ENCODE measurements at regions not wholly inside any gene's neighbourhood (a gene's known extent, or its start where the extent isn't known, plus 50 kb on each side); places are given as distances from the start of the nearest gene placed in this dataset.

Small RNA genes in the stretch of these regions (small RNA-seq; reads per million reads assigned to genes)
- 0 reads per million in 2 experiments for gene AC113367.2
- 0 reads per million in 2 experiments for gene RNU7-53P
